HepG2 (cell line): ENCODE measurements at regions not wholly inside any gene's neighbourhood (a gene's known extent, or its start where the extent isn't known, plus 50 kb on each side); places are given as distances from the start of the nearest gene placed in this dataset.
A peak's percentile ranks its signal among the peaks of the same experiment; 100 is the strongest.

Experiments
- ATAC-seq: fragments of 200-7000 bp; cut with Tn5 transposase; 3 replicates; pipeline ENCODE4 v1.9.1; 2020; ENCODE audit warnings: mild to moderate bottlenecking, moderate library complexity
- BruUV-seq: library from RNA; stranded (reverse); fragments of 400-500 nt; replicated peaks from 2 replicates; lab custom pipeline; 2021; lab: Mats Ljungman, UMichigan
- CTCF ChIA-PET: fragments of 300-600 bp; formaldehyde crosslinking; extraction: SDS; loops from one replicate; lab custom pipeline; 2021; ENCODE audit warnings: low total read pairs, inconsistent platforms, low intra/inter-chr PET ratio; lab: Yijun Ruan, JAX
- POLR2A ChIA-PET: fragments of 350-600 bp; sonication (Branson Sonifier 250); formaldehyde crosslinking; loops from one replicate; lab custom pipeline; 2020; ENCODE audit warnings: antibody characterized with exemption, inconsistent platforms; lab: Yijun Ruan, JAX
- DNase-seq: peaks from one replicate; pipeline ENCODE4 v3.0.0-alpha.2; 2015; ENCODE audit warnings: low spot score
- FAIRE-seq: peaks from 3 replicates; lab custom pipeline; 2011; peaks lifted over from hg19 to GRCh38; lab: Jason Lieb, UNC
- H2AFZ ChIP-seq: one replicate; pipeline ENCODE4 v1.6.1; 2011; ENCODE audit warnings: low read length, inconsistent platforms
- H3K27ac ChIP-seq: fragments of 300-600 bp; 3 replicates; pipeline ENCODE4 v1.8.0; 2011; ENCODE audit warnings: mixed run types, mild to moderate bottlenecking, mixed read lengths, low read length, inconsistent platforms; ENCODE audit not compliant: insufficient read depth; ENCODE audit errors: extremely low read length
- H3K27me3 ChIP-seq, 2 experiments: fragments of 200-600 bp in 1 of 2; 2 replicates in 1 of 2; 3 replicates in 1 of 2; pipeline versions ENCODE4 v1.6.0 to v1.8.0; 2011; ENCODE audit warnings: low read length in 2 of 2, mild to moderate bottlenecking in 2 of 2, moderate library complexity in 2 of 2, inconsistent platforms in 1 of 2; ENCODE audit not compliant: insufficient read depth in 2 of 2, control insufficient read depth in 1 of 2
- H3K36me3 ChIP-seq, 2 experiments: fragments of 200-600 bp in 1 of 2; replicated peaks in 1 of 2; 2 replicates in 1 of 2; 3 replicates in 1 of 2; pipeline versions ENCODE4 v1.5.1 to v1.8.0; 2011; ENCODE audit warnings: low read length in 2 of 2, inconsistent platforms in 1 of 2; ENCODE audit not compliant: insufficient read depth in 2 of 2, control insufficient read depth in 1 of 2
- H3K4me1 ChIP-seq: 2 replicates; pipeline ENCODE4 v1.5.1; 2012; ENCODE audit warnings: low read length, inconsistent platforms; ENCODE audit not compliant: insufficient read depth
- H3K4me2 ChIP-seq: 2 replicates; pipeline ENCODE4 v1.6.0; 2011; ENCODE audit warnings: low read depth, low read length, inconsistent platforms
- H3K4me3 ChIP-seq, 3 experiments: fragments of 200-600 bp in 1 of 3; sonication (generic), shearing (Covaris generic) in 1 of 3; replicated peaks in 1 of 3; 2 replicates each; pipeline ENCODE4 v1.5.1; 2011 to 2016; ENCODE audit warnings: low read length in 3 of 3, inconsistent platforms in 2 of 3, low read depth in 2 of 3, mild to moderate bottlenecking in 2 of 3, control low read depth in 1 of 3, mixed read lengths in 1 of 3; ENCODE audit not compliant: insufficient read depth in 1 of 3
- H3K79me2 ChIP-seq: one replicate; pipeline ENCODE4 v1.6.1; 2011; ENCODE audit warnings: low read length, inconsistent platforms; ENCODE audit not compliant: insufficient read depth
- H3K9ac ChIP-seq: 2 replicates; pipeline ENCODE4 v1.6.0; 2011; ENCODE audit warnings: mild to moderate bottlenecking, low read depth, low read length, inconsistent platforms; ENCODE audit not compliant: insufficient read depth
- H3K9me3 ChIP-seq: 2 replicates; pipeline ENCODE4 v1.5.1; 2012; ENCODE audit warnings: mild to moderate bottlenecking, low read length
- H4K20me1 ChIP-seq: 2 replicates; pipeline ENCODE4 v1.6.0; 2011; ENCODE audit warnings: inconsistent platforms, mild to moderate bottlenecking, low read length, moderate library complexity; ENCODE audit not compliant: insufficient read depth
- ATRX ChIP-seq: sonication (generic); formaldehyde crosslinking; IDR thresholded peaks from 2 replicates; pipeline ENCODE4 v1.4.0; 2020; ENCODE audit warnings: missing genetic modification reagents, borderline replicate concordance
- MAF1 ChIP-seq: sonication (generic); formaldehyde crosslinking; IDR thresholded peaks from 2 replicates; pipeline ENCODE4 v1.5.0; 2020; ENCODE audit warnings: missing genetic modification reagents, borderline replicate concordance
- MAFF ChIP-seq: IDR thresholded peaks from 2 replicates; pipeline ENCODE4 v1.6.1; 2011; ENCODE audit warnings: low read depth, low read length, improper control_type of control experiment
- MAFK ChIP-seq, 2 experiments: IDR thresholded peaks in 1 of 2; conservative IDR thresholded peaks in 1 of 2; 2 replicates each; pipeline ENCODE4 v1.6.1; 2011; ENCODE audit warnings: improper control_type of control experiment in 2 of 2, low read length in 2 of 2
- ZBTB3 ChIP-seq: sonication (generic); formaldehyde crosslinking; IDR thresholded peaks from 2 replicates; pipeline ENCODE4 v1.4.0; 2020; ENCODE audit warnings: low read depth, mild to moderate bottlenecking, moderate library complexity, missing genetic modification reagents, borderline replicate concordance
- ZNF512 ChIP-seq: sonication (generic); formaldehyde crosslinking; IDR thresholded peaks from 2 replicates; pipeline ENCODE4 v1.4.0; 2020; ENCODE audit warnings: mild to moderate bottlenecking, missing genetic modification reagents
- ZNF704 ChIP-seq: sonication (generic); formaldehyde crosslinking; IDR thresholded peaks from 2 replicates; pipeline ENCODE4 v1.8.1; 2023; ENCODE audit warnings: mild to moderate bottlenecking, inconsistent platforms, moderate library complexity, missing genetic modification reagents, borderline replicate concordance
- in situ Hi-C: cut with HindIII; loops from 2 replicates; pipeline ENCODE4 v1.10.0; 2017; ENCODE audit warnings: low pct_unique_long_range_greater_than_20kb; ENCODE audit not compliant: extremely low pct_ligation_motif_present
- intact Hi-C: fragments of 100-400 bp; cut with micrococcal nuclease; formaldehyde crosslinking; loops from one replicate; pipeline ENCODE4 v1.10.0; 2022; ENCODE audit not compliant: unreplicated experiment

DNA sequence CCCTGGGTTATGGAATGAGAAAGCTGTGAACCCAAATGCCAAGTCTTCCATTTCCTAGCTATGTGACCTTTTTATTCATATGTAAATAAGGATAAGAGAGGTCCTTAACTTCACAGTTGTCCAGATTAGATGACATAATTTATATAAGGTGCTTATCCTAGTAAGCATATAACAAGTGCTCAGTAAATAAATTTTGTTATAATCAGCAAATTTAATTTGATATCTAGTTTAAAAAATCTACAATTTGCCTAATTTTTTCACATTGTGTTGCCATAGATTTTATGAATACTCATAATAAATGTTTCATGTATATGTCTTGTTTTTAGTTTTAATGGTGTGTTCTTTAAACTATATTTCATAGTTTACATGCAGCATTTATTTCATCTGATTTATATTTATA lies 130.4 kb upstream of the SPRY1 start:
- H3K4me3 ChIP-seq, result no peak overlapping the region
- DNase-seq (no peak), FAIRE-seq (no peak), ATAC-seq (no peak)
- intact Hi-C loops, result no loop called here
- H3K4me1 ChIP-seq, result no peaks in the 10 kb centered on the region
- POLR2A ChIA-PET, result no interaction called here
- no peaks in the 10 kb centered on the region for H3K36me3 ChIP-seq
- no peak overlapping the region for H3K27ac ChIP-seq
- no peaks in the 10 kb centered on the region for H3K79me2 ChIP-seq
- no TSS peak for BruUV-seq
- TF ChIP-seq MAFF, result peak; percentile 38; the same call in 1 of the 2 replicates
- no peak for TF ChIP-seq ZNF704 (CRISPR knock-in tag)
- TF ChIP-seq ZNF512 (CRISPR knock-in tag), result no peak
- no peak for TF ChIP-seq ATRX (CRISPR knock-in tag)
- peak in 1 of 2 experiments; percentile 54; a peak in 2 of 4 replicates for TF ChIP-seq MAFK (conservative IDR thresholded peaks at IDR 0.05 in 1 of 2, IDR thresholded peaks at IDR 0.05 in 1 of 2; ENCODE audit: low read length in 2 of 2)
- TF ChIP-seq ZBTB3 (CRISPR knock-in tag), result no peak
- no peak for TF ChIP-seq MAF1 (CRISPR knock-in tag)
- H3K4me2 ChIP-seq, result no peak overlapping the region
- no peaks in the 10 kb centered on the region for H3K27me3 ChIP-seq
- no peaks in the 10 kb centered on the region for H4K20me1 ChIP-seq
- no peaks in the 10 kb centered on the region for H3K9me3 ChIP-seq
- in situ Hi-C loops, result no loop called here
- no peak overlapping the region for H3K9ac ChIP-seq
- H2AFZ ChIP-seq, result no peak overlapping the region
- CTCF ChIA-PET, result no interaction called here
